ENCODE measurements at regions not wholly inside any gene's neighbourhood (a gene's known extent, or its start where the extent isn't known, plus 50 kb on each side); places are given as distances from the start of the nearest gene placed in this dataset.

- TF ChIP-seq RAD21 (IDR thresholded peaks at IDR 0.05; ENCODE audit: low read depth) = no peak
- TF ChIP-seq CEBPB (IDR thresholded peaks at IDR 0.05; ENCODE audit: low read depth) = no peak
- TF ChIP-seq EZH2 (IDR thresholded peaks at IDR 0.05) = no peak
- no peak for TF ChIP-seq SIN3A (IDR thresholded peaks at IDR 0.05; ENCODE audit: low read depth)
- TF ChIP-seq, protein P1, sequence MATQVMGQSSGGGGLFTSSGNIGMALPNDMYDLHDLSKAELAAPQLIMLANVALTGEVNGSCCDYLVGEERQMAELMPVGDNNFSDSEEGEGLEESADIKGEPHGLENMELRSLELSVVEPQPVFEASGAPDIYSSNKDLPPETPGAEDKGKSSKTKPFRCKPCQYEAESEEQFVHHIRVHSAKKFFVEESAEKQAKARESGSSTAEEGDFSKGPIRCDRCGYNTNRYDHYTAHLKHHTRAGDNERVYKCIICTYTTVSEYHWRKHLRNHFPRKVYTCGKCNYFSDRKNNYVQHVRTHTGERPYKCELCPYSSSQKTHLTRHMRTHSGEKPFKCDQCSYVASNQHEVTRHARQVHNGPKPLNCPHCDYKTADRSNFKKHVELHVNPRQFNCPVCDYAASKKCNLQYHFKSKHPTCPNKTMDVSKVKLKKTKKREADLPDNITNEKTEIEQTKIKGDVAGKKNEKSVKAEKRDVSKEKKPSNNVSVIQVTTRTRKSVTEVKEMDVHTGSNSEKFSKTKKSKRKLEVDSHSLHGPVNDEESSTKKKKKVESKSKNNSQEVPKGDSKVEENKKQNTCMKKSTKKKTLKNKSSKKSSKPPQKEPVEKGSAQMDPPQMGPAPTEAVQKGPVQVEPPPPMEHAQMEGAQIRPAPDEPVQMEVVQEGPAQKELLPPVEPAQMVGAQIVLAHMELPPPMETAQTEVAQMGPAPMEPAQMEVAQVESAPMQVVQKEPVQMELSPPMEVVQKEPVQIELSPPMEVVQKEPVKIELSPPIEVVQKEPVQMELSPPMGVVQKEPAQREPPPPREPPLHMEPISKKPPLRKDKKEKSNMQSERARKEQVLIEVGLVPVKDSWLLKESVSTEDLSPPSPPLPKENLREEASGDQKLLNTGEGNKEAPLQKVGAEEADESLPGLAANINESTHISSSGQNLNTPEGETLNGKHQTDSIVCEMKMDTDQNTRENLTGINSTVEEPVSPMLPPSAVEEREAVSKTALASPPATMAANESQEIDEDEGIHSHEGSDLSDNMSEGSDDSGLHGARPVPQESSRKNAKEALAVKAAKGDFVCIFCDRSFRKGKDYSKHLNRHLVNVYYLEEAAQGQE (IDR thresholded peaks at IDR 0.05; ENCODE audit: low read depth) = no peak
Observed at GRCh38 chr3:27610800-27611525, 111.2 kb downstream of the EOMES start.
